DMS53 (cell line): ENCODE measurements at regions not wholly inside any gene's neighbourhood (a gene's known extent, or its start where the extent isn't known, plus 50 kb on each side); places are given as distances from the start of the nearest gene placed in this dataset.

Experiments used
- DNase-seq: peaks from one replicate; lab custom pipeline; 2025; lab: John Stamatoyannopoulos, UW

DNA sequence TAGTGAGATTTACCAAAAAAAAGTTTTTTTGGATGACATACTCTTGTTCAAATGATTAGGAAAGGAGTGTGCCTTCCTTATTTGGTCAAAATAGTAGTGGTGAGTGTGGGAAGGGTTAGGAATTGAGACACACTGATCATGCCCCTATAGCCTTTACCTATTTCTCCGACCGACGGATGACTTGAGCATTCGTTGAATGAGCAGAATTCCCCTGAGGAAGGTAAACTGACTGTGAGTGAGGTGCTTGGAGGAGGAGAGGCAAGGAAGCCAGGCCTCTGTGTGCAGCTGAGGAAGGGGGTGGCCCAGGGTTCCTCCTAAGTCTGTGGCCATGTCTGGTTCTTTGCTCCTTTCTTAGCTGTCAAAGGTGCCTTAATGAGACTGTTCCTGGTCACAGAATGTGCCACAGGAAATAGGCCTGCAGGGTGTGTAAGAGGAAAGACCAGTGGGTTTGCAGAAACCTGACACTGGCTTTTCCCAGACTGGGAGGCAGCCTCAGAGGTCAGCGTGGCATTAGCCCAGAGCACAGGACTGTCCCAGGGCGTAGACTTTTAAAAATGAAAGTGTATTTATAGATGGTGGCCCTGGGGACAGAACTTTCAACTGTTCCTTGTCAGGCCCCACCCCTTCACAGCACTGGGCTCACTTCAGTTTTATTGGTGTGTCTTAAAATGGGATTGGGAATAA is 307.7 kb upstream of the C2CD4B start:
- peak; percentile 28 for DNase-seq

DNA sequence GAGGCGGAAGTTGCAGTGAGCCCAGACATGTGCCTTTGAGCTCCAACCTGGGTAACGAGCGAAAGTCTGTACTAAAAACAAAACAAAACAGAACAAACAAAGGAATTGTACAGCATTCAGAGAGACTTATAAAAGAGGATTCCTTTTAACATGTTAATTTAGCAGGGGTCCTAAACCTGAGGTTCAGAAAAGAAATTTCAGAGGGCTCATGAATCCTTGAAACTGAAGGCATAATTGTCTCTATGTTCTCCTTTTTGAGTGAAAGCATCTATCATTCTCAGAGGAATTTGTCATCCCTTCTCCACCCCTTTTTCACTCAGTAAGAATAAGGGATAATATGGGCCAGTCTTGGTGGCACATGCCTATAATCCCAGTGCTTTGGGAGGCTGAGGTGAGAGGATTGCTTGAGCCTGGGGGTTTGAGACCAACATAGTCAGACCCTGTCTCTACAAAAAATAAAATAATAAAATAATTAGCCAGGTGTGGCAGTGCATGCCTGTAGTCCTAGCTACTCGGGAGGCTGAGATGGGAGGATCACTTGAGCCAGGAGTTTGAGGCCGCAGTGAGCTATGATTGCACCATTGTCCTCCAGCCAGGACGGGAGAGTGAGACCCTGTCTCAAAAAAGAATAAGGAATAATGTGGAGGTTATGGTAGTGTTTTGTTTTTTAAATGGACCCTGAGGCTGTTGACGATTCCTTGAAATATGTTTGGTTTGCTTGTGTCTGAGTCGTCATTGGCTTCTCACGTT is 309.1 kb upstream of the C2CD4B start:
- no peak for DNase-seq

DNA sequence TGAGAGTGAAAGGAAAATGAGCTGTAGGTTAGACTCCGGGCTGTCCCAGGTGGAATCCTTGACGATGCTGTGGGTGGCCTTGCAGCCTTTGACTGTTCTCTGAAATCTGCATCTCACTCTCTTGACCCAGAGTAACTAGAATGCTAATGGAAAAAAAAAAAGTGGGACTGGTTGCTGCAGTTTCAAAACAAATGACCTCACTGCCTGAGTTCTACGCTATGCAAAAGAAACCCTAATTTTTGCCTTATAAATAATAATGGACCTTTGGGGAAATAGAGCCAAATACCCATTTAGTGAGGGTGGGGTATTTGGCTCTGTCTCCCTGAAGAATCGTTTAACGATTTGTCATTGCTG is 309.7 kb upstream of the C2CD4B start:
- no peak for DNase-seq

GRCh38 chr15:62475591-62475990 is 310.5 kb upstream of the C2CD4B start:
- no peak for DNase-seq

- DNase-seq = no peak
Observed at GRCh38 chr15:62476163-62476562, 311.1 kb upstream of the C2CD4B start.

- DNase-seq = no peak
Observed at GRCh38 chr15:62477929-62478328, 312.8 kb upstream of the C2CD4B start.

- DNase-seq = peak; percentile 39
Observed at GRCh38 chr15:62482785-62483429, 317.8 kb upstream of the C2CD4B start.

GRCh38 chr15:62483814-62484213 is 318.7 kb upstream of the C2CD4B start:
- DNase-seq = no peak

DNA sequence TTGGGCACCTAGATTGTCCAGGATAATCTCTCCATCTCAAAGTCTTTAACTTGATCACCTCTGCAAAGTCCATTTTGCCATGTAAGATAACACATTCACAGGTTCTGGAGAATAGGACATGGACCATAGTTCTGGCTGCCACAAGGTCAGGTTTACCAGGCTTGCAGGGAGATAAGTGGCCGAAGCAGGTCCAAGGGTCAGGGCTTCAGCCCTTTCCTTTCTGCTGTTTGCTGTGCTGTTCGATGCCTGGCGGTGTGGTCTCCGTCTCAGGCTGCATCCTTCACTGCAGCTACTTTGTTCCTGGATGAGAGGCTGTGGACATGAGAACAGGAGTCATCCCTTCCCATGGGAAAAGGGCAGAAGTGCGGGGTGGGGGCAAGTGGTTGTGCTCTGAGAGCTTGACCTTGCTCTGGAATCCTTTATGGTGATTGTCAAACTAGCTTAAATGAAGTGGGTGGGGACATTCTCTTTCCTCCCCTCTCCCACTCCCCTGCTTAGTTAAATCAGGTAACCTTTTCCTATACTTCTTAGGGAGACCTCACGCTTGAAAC is 320.2 kb upstream of the C2CD4B start:
- no peak for DNase-seq

DNA sequence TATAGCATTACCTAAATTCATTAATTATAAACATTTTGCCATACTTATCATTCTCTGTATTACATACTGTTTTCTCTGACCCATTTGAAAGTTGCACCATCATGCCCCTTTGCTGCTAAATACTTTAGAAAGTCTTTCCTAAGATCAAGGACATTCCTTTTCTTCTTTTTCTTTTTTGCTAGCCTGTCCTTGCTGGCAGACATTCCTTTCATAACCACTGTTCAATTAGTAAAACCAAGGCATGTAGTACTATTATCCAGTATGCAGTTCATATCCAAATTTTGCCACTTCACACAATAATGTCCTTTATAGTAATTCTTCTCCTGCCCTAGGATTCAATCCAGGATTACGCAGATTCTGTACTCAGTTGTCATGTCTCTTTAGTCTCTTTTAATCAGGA is 321.0 kb upstream of the C2CD4B start:
- no peak for DNase-seq

- no peak for DNase-seq
Observed at GRCh38 chr15:62488387-62488786, 323.3 kb upstream of the C2CD4B start.

DNA sequence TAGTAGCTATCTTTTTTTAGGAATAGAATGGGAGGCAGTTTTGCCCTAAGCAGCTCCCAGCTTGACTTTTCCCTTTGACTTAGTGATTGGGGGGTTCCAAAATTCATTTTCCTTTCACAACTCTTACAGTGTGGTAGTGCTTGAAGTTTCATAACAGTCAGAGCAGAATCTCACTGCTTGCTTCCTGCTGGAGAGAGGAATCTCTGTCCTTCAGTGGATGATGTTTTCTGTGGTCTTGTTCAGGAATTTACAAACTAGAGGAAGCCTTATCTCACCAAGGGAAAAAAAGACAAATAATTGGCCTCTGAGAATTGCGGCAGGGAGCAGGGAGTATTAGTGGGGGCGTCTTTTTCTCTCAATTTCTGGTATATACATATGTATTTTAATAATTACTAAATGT is 326.6 kb upstream of the C2CD4B start:
- no peak for DNase-seq

DNA sequence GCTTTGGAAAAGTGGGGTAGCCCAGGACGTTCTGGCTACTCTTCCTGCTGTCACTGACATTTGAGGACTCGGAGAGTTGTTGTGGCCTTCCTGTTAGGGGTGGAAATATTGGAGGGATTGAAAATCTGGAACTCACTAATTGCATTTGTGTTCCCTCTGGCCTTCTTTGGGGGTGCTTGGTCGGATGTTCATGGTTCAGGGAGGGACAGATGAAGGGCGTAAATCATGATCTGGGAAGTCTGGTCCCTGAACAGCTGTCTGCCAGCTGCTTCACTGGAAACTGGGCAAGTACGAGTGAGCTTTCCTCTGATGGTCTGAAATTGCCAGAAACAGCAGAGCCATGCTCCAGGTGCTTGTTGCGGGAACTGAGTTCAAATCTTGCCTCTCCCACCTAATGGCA is 327.8 kb upstream of the C2CD4B start:
- DNase-seq = no peak

DNA sequence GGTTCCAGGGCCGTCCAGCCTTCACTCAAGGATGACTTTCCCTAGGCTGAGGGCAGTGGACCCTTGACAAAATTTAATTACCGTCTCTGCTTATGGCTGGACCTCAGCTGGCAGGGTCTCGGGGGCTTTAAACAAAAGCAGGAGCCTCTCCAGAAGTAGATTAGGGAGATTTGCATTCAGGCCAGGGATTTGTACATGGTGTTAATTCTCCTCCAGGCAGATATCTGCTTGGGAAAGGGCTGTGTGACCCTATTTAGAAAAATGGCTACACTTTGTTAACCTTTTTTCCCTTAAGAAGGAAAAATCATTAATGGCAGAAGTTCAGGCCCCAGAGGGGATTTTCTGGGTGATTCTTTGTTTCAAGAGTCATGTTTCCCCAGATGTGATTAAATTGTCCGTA is 329.1 kb upstream of the C2CD4B start:
- no peak for DNase-seq

DNA sequence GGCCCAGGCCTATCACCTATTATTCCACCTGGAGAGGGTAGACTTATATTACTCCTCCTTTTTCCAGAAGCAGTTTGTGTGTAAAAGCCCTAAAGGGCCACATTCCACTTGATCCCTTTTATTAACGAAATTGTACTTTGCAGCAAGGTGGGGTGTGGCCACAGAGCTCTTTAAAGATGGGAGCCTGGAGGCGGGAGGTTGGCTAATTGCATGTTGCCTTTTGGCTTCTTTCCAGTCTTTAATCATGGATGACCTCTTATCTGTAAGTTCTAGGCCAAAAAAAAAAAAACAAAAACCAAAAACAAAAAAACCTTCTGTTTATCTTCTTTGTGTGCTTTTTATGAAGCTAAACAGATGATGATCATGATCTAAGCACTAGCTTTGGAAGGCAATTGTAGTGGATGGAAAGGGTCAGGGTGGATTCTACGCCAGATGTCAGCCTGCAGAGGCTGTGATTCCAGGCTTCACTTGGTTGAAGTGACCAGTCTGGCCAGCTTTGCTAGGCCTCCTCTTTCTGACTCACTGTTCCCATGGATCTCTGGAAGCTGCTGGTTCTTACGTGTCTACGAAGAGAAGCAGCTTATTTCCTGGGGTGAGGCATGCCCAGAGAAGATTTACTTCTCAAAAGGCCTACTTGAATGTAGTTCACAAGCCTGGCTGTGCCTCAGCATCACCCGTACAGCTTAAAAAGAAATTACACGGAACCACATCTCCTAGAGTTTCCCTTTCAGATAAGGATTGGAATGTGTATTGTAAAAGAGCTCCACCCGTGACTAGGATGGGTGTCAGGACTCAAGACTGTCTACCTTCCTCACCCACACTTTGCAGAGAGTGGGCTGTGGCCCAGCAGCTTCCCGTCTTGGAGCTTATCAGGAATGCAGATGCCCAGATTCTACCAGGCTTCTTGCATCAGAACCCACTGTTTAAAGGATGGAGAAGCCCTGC is 330.9 kb upstream of the C2CD4B start:
- no peak for DNase-seq

DNA sequence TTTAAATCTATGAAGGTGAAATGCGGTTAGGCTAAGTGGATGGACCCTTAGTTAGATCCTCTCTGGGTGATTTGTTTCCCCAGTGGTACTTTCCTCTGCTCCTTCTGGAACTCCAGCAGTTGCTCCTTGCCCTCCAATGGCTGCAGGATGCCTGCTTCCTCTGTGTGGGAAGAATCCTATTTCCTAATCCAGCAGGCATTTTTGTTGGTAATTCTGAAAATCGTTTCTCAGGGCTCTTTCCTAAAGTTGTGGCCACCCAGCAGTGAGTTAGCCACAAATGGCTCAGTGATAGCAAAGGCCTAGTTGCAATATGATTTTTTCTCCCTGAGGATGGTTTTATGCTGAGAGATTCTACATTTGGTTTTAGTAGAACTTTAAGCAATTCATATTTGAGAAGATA is 332.3 kb upstream of the C2CD4B start:
- no peak for DNase-seq

DNA sequence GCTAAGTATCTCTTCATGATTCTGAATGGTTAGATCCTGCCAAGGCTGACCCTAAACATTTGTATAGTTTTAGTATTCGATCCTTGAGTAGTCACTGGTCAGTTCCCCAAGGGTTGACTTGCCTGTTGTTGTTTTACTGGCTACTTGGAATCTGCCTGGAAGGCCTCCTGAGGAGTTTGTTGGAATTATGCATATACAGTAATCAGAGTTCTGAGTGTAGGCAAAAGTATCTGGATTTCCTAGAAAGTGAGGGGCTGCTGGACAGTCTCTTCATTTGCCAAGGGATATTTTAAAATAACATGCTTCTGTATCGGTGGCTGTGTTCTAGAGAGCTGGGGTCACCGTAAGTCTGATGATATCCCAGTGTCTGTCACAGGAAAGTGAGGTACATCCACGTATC is 333.2 kb upstream of the C2CD4B start:
- DNase-seq = no peak

GRCh38 chr15:62498712-62499111 is 333.6 kb upstream of the C2CD4B start:
- no peak for DNase-seq

DNA sequence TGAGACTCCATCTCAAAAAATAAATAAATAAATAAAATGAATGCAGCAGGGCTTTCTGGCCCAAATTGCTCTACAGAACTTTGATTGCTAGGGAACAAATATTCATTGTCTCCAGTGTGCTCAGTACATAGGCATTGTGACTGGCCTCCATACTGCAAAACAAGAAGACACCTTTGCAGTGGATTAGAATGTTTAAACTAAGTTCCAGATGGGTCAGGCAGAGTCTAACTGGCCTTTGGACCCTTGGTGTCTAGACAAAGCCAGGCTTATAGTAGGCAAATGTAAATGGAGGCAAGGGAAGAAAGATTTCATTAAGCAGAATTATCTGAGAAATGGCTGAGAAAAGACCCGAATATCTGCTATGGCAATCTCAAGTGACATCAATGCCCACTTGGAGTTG is 335.2 kb upstream of the C2CD4B start:
- no peak for DNase-seq

DNA sequence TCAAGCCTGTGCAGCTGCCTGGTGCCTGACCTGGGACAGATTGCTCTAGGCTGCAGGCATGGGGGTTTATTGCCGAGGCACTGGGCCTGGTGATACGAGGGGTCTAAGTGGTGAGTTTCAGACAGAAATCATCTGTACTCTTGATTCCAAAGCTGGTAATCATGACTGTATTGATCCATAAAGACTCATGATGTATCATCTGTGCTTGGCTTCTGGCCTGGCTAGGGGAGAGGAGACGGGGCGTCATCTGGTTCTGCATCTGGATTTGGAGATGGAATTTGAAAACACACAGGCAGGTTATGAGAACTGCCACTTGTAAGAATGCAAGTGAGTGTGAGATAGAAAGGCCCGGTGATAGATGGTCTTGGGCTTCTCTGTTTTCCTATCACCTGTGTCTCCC is 337.4 kb upstream of the C2CD4B start:
- no peak for DNase-seq

DNA sequence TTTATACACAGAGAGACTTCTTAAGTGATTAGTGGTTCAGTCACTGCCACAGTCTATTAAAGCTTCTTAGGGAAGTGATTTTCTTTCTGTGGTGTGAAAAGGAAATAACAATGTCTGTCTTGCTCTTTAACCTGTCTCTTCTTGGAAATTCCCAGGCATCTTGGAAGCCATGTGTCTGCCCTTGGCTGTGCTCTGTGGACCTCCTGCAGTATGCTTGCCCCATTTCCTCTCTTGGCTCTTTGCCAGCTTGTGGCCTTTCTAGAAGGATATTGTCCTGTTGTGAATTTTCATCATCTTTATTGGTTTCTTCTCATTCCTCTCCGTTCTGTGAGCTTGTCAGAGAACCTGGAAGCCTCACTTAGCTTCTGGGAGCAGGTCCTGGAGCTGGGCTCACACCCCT is 338.4 kb upstream of the C2CD4B start:
- no peak for DNase-seq

GRCh38 chr15:62505762-62506161 is 340.7 kb upstream of the C2CD4B start:
- DNase-seq = no peak
